GM21515 (cell line): ENCODE measurements at regions not wholly inside any gene's neighbourhood (a gene's known extent, or its start where the extent isn't known, plus 50 kb on each side); places are given as distances from the start of the nearest gene placed in this dataset.
"Not testable (repeated sequence)": the region's sequence is repeated elsewhere in the genome, so short reads cannot be mapped to it uniquely, and the experiment has no call there.

ENCODE experiments used
- ATAC-seq: cut with Tn5 transposase; IDR thresholded peaks from one replicate; pipeline ENCODE4 v1.9.1; 2021; ENCODE audit not compliant: unreplicated experiment

DNA sequence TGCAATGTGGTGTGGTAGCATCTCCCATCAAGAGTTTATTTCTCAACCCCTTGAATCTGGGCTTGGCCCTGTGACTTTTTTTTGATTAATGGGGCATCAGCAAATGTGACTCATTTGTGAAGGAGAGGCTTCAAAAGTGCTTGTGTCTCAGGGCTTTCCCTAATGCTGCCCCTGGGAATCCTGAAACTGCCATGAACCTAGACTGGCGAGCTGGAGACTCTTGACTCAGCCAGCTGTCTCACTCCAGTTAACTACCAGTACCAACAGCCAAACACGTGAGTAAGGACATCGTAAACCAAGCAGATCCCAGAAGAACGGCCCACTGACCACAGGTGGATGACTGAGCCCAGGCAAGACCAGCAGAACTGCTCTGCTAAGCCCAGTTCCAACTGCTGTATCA is 72.8 kb upstream of the ADTRP start:
- ATAC-seq = no peak

DNA sequence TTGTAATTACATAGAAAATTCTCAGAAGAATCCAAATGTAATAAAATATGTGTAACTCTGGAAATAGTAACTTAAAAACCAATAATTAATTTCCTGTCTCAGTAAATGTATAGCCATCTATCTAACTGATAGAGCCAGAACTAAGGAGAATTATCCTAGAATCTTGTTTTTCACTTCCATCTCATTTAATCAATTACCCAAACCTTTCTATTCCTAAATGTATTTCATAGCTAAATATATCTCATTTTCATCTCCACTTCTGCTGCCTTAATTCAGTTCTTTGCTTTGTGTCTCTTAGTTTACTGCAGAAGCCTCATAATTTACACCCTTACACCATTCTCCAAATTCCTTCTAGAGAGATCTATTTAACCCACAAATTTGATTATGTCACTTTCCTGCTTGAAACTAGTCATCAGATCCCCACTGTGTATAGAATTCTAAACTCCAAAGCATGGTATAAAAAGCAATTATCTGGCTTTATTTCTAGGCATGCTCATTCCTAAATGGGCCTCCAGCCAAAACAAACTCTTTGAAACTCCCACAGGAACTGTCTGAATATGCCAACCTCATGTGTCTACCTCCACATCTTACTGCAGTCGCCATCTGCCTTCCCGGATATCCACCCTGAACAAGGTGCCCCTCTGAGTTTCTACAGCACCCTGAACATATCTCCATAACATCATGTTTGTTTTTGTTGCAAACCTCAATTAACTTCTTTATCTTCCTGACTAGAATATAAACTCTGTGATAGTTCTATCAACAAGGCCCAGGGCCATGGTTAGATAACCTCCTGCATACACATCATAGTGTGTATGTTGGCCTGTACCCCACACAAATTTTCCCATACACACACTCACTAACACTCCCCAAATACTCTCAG is 70.5 kb upstream of the ADTRP start:
- no peak for ATAC-seq

GRCh38 chr6:11848346-11848651 is 69.7 kb upstream of the ADTRP start:
- no peak for ATAC-seq

DNA sequence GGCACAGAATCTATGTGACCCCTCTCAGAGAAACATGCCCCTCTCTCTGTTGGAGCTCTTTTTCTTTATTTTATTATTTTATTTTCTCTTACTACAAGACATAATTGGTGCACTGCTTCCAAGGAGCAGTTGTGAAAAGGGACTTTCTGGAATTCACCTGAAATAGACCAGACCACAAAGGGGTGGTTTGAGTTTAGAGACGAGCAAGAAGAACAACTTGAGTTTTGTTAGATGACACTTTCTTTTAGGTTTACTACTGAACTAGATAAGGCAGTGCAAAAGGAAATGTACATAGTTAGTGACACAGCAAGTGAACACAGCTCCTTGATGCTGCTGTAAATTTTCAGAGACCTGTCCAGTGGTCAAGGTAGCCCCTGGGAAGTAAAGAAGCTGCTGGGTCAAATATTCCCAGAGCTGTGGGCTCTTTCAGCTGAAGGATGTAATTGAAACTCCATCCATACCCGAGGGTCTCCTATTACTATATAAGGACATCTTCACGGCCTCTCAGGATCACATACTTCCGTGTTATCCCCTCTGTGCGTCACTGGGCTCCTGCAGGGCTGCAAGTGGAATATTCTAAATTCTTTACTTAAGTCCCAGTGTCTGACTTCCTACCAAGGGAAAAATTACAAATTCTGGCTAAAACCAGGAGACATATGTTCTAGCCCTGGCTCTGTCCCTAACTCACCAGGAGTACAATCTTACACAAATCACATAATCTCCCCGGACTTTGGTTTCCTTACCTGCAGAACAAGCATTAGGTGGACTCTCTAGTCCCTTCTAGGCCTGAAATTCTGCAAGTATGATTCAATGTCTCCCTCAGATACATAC is 69.1 kb upstream of the ADTRP start:
- ATAC-seq = no peak

- not testable (repeated sequence) for ATAC-seq
Observed at GRCh38 chr6:11847068-11847467, 68.5 kb upstream of the ADTRP start.

- no peak for ATAC-seq
Observed at GRCh38 chr6:11845664-11846577, 67.3 kb upstream of the ADTRP start.

DNA sequence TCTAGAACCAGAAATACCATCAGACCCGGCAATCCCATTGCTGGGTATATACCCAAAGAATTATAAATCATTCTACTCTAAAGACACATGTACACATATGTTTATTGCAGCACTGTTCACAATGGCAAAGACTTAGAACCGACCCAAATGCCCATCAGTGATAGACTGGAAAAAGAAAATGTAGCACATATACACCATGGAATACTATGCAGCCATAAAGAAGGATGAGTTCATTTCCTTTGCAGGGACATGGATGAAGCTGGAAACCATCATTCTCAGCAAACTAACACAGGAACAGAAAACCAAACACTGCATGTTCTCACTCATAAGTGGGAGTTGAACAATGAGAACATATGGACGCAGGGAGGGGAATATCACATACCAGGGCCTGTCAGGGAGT is 64.2 kb upstream of the ADTRP start:
- ATAC-seq = not testable (repeated sequence)

DNA sequence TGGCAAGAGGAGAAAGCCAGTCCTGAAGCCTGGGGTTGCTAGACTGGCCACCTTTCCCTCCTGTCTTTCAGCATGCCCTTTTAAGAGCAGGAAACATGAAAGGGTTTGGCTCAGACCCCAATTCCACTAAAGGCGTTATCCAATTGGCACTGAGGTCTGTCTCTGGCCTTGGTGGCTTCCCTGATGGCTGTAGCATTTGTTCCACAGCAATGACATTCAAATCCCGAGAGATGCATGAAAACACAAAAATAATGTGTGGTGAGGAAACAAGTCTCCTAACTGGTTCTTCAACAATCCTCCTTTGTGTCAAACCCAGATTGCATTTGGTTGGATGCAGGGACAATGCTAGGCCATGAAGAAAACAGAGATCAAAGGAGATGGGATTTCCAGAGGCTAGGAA is 56.5 kb upstream of the ADTRP start:
- no peak for ATAC-seq

DNA sequence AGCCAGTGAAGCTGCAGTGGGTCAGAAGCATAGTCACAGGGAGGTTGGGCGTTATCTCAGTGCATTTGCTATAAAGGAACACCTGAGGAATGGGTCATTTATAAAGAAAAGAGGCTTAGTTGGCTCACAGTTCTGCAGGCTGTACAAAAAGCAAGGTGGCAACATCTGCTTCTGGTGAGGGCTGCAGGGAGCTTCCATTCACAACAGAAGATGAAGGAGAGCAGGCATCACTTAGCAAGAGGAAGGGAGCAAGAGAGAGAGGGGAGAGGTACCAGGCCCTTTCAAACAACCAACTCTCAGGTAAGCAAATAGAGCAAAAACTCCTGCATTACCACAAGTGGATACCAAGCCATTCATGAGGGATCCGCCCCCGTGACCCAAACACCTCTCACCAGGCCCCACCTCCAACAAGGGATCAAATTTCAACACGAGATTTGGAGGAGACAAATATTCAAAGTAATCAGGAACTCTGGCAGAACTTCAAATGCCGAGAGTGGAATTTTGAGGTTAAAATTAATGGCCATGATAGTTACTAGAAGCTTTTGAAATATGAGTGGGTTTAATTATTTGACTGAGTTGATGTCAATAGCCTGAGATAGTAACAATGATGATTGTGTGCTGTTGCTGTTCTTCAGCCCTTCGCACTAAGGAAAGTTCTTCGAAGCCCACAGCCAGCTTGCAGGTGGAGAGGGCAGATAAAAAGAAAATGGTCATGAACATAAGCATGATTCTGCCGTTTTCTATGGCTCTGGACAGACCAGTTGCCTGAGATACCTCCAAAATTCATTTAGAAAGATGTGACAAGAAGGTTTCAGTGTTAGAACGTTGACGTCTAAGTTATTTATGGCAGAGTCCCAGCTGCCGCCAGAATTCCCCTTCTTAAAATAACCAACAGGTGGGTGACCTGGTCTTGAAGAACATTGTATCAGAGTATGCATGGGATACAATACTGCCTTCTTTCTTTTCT is 55.3 kb upstream of the ADTRP start:
- ATAC-seq = peak; percentile 78

DNA sequence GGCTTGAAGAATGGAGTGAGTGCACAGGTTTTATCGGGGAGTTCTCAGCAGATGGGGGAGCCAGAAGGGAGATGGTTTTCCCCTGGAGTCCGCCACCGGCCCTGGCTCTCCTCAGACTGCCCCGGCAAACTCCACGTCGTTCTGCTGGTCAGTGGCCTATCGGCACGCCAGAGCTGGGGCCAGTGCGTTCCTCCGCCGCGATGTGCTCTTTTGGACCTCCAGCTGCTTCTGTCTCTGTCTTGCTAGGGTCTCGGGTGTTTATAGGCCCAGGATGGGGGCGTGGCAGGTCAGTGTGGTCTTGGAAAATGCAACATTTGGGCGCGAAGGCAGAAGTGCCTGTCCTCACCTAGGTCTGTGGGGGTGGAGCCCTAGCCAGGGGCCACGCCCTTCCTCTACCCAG is 53.0 kb upstream of the ADTRP start:
- ATAC-seq = no peak

DNA sequence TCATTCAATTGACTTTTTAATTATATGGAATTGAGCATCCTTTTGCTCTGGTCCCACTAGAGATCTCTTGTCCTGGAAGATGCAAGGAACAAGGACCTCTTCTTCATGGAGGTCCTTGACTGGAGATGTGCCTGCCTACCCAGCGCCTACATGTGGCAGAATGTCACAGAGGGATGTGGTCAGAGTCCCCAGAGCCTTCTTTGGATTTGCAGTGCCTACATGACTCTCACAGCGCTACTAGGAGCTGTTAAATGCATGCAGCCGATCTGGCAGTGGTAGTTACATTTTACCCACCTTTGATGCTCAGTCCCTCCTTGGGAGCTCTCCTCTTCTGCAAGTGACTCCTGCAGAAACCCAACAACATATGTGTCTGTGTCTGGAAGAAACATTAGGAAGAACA is 51.9 kb upstream of the ADTRP start:
- ATAC-seq = no peak

DNA sequence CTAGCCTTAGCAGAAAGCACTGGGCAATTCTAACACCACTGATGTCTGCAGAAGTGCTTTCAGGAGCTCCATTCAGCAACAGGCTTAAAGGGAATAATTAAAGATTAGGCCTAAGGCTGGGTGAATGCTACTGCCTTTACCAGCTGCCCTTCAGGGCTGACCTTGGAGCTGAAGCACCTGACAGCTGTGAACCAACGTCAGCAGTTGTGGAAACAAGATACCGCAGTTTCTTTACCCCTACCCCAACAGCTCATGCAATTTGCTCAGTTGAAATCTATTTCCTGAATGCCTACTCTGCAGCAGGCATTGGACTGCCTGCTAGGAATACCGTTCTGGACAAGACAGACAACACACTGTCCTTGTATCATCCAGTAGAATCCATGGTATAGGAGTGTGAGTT is 51.5 kb upstream of the ADTRP start:
- no peak for ATAC-seq

GRCh38 chr6:11828262-11828870 is 49.8 kb upstream of the ADTRP start:
- ATAC-seq = peak; percentile 57
